Astrocyte of the cerebellum (primary cell): ENCODE measurements at regions not wholly inside any gene's neighbourhood (a gene's known extent, or its start where the extent isn't known, plus 50 kb on each side); places are given as distances from the start of the nearest gene placed in this dataset.
A peak's percentile ranks its signal among the peaks of the same experiment; 100 is the strongest.

Experiments used
- DNase-seq: peaks from one replicate; pipeline ENCODE4 v3.0.0-alpha.2; 2011; ENCODE audit warnings: low read depth
- H3K4me3 ChIP-seq: 2 replicates; pipeline ENCODE4 v1.5.1; 2011; ENCODE audit warnings: mild to moderate bottlenecking, low read depth, low read length, moderate library complexity
- in situ Hi-C: cut with HindIII; loops from 2 replicates; pipeline ENCODE4 v1.10.0; 2017; ENCODE audit warnings: low sequenced_read_pairs
- TF ChIP-seq, protein P1 (sequence below): IDR thresholded peaks from 2 replicates; pipeline ENCODE4 v1.5.1; 2012; ENCODE audit warnings: low read length, low read depth, moderate library complexity, mild to moderate bottlenecking; ENCODE audit errors: missing control alignments

DNA sequence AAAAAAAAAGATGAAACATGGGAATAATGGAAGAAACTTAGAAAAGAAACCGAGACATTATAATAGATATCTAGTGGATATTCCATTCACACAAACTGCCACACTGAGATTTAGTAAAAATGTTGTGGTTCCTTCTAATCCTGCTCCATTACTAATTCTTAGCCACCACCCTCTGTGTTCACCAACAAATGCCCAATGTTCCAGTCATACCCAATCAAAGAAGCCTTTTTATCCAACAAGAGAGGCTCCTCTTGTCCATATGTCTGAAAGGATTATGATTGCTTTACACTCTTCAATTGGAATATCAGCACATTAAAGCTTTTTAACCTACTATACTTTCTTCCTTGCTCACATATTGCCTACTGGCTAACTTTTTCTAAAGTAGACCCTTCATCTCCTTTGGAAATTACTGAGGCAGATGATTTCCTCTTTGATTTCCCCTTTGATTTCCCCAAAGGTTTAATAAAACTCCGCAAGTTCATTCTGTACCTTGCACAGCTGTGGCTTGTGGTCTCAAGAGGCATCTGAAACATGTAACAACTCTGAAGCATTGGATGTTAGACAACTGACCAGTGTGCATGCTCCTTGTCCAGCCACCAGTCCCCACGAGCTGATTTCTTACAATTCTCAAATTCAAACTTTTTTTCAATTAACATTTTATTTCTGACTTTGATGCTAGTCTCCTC, 305.6 kb upstream of the LYPLAL1 start:
- TF ChIP-seq, protein P1, sequence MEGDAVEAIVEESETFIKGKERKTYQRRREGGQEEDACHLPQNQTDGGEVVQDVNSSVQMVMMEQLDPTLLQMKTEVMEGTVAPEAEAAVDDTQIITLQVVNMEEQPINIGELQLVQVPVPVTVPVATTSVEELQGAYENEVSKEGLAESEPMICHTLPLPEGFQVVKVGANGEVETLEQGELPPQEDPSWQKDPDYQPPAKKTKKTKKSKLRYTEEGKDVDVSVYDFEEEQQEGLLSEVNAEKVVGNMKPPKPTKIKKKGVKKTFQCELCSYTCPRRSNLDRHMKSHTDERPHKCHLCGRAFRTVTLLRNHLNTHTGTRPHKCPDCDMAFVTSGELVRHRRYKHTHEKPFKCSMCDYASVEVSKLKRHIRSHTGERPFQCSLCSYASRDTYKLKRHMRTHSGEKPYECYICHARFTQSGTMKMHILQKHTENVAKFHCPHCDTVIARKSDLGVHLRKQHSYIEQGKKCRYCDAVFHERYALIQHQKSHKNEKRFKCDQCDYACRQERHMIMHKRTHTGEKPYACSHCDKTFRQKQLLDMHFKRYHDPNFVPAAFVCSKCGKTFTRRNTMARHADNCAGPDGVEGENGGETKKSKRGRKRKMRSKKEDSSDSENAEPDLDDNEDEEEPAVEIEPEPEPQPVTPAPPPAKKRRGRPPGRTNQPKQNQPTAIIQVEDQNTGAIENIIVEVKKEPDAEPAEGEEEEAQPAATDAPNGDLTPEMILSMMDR, result no peak
- in situ Hi-C loops, result no loop called here
- peak; percentile 74 for DNase-seq
- H3K4me3 ChIP-seq, result no peak overlapping the region

DNA sequence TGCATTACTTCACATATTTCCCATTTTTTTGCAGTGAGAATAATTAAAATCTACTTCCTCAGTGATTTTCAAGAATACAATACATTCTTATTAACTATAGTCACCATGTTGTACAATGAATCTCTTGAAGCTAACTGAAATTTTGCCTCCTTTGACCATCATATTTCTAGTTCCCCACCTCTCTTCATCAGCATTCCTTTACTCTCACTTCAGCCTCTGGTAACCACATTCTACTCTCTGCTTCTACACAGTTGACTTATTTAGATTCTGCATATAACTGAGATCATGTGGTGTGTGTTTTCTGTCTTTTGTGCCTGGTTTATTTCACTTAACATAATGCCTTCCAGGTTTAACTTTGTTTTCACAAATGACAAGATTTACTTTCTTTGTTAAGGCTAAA, 304.4 kb upstream of the LYPLAL1 start:
- no peak overlapping the region for H3K4me3 ChIP-seq
- TF ChIP-seq, protein P1, result no peak
- no peak for DNase-seq
- in situ Hi-C loops, result no loop called here

DNA sequence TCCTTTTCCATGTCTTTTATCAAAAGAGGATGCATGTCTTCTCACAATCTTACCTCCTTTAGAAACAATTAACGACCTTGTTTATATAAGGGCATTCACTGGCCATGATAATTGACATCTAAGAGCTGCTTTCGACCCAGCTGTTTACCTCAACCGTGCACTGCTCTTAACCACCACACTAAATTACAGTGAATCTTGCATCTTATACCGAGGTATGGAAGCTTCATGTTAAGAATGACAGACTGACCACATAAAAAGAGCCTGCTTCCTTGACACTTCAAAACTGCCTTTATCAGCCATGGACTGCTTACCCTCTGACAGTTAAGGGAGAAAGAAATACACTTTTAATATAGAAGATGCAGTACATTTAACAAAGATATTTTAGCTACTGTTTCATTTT, 301.7 kb upstream of the LYPLAL1 start:
- H3K4me3 ChIP-seq, result no peak overlapping the region
- TF ChIP-seq, protein P1, result no peak
- no peak for DNase-seq
- in situ Hi-C loops, result no loop called here

DNA sequence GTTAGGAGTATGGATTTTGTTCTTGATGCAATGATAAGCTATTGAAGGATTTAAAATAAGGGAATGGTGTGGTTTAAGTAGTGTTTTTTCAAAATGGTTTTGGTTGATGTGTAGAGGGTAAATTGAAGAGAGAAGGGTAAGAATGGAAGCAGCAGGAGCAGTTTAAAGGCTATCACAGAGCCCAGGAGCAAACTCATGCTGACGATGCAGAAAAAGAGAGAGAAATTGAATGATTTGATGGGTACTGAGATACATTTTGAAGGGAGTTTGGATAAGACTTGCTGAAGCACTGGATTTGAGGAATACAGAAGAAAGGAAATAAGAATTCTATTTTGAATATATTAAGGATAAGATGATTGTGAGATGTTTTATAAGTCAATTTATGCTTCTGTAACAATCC, 300.8 kb upstream of the LYPLAL1 start:
- no peak for DNase-seq
- in situ Hi-C loops, result no loop called here
- no peak overlapping the region for H3K4me3 ChIP-seq
- TF ChIP-seq, protein P1, result no peak

DNA sequence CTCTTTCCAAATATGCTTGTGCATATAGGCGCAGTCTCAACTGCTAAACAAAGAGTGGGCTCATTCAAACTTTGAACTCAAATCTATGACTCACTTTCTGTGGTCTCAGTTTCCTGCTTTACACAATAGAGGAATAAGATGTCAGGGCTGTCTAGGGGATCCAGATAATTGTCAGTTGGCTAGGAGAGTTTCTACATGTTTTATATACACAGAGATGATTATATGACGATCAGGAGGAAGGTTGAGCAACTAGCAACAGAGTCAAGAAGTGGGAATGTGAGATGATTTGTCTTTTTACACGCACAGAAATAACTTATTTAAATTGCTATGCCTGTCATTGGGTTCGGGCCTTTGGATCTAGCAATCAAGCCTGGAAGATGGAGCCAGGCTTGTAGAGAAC, 299.4 kb upstream of the LYPLAL1 start:
- no peak overlapping the region for H3K4me3 ChIP-seq
- DNase-seq, result peak; percentile 77
- in situ Hi-C loops, result no loop called here
- TF ChIP-seq, protein P1, result no peak

DNA sequence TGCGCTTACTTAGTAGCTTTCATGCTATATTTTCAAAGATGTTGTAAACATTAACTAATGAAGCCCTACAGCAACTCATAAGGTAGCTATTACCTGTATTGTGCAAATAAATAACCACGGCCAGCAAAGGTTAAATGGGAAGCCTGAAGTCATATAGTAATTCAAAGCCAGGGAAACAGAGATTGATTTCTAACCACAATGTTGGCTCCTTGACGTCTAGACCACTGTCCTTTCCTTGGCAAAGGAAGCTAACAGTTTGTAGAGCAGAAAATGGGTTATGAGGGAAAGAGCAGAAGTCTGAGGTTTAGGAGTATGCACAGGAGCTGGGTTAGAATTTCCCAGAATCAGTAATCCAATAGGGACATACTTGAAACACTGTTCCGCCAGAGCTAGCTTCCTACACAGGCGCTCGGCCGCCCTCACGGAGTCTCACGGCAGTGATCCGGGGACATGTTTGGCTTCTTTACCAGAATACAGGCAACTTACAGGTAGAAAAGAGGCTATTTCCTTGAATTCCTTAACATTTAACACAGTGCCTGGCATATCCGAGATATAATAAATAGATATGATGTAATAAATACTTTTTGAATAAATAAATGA, 298.8 kb upstream of the LYPLAL1 start:
- TF ChIP-seq, protein P1, result no peak
- in situ Hi-C loops, result no loop called here
- DNase-seq, result no peak
- no peak overlapping the region for H3K4me3 ChIP-seq
